ENCODE measurements at regions not wholly inside any gene's neighbourhood (a gene's known extent, or its start where the extent isn't known, plus 50 kb on each side); places are given as distances from the start of the nearest gene placed in this dataset.

GRCh38 chr4:177124349-177125064 is 185.2 kb upstream of the NEIL3 start:
- no peak for TF ChIP-seq CTCF (IDR thresholded peaks at IDR 0.05)
- no peak for TF ChIP-seq POLR2A (IDR thresholded peaks at IDR 0.05)

All from testis (tissue), 2 donors.